ENCODE measurements at regions not wholly inside any gene's neighbourhood (a gene's known extent, or its start where the extent isn't known, plus 50 kb on each side); places are given as distances from the start of the nearest gene placed in this dataset.
A peak's percentile ranks its signal among the peaks of the same experiment; 100 is the strongest.
"Not testable (repeated sequence)": the region's sequence is repeated elsewhere in the genome, so short reads cannot be mapped to it uniquely, and the experiment has no call there.

- Mint-ChIP-seq H3K27ac (no peak overlapping the region), H3K4me3 (no peak overlapping the region), H3K36me3 (ENCODE audit: low read depth) (no peaks in the 10 kb centered on the region), H3K9me3 (no peaks in the 10 kb centered on the region), H3K27me3 (ENCODE audit: low read depth) (peaks cover 50% of the 10 kb centered on the region), H3K4me1 (ENCODE audit: low read depth) (peaks cover 44% of the 10 kb centered on the region)
- peak; percentile 68 for DNase-seq
- CTCF ChIA-PET, result interaction anchor here (0.6 to 1.2 kb wide), 8 partner anchors 9 to 448 kb away, joined by 3 to 5 read pairs (median 3); no protein-coding TSS in a partner anchor
- intact Hi-C loops (cut with micrococcal nuclease), result loop anchor here (1.0 to 5.0 kb wide), 4 partner anchors 40 to 447 kb away; no protein-coding TSS in a partner anchor
These were observed 70.4 kb upstream of the TARDBP start for GRCh38 chr1:10941891-10942541.

DNA sequence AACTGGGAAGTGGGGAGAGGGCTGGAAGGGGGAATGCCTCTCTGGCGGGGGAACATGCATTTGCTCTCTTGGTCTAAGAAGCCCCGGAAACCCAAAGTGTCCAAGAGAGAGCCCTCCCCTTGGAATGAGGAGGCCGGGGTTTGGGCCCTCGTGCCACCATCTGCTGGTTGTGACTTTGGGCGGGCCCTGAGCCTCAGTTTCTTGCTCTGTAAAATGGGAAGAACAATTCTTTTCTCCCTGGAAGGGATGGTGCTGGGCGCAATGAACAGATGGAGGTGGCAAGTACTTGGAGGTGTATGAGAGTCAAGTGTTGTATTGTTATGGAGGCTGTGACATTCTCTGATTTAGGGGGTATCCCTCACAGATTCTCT is 69.9 kb upstream of the TARDBP start:
- Mint-ChIP-seq H3K9me3 (no peaks in the 10 kb centered on the region), H3K4me3 (no peak overlapping the region), H3K27ac (no peak overlapping the region), H3K27me3 (ENCODE audit: low read depth) (peaks cover 48% of the 10 kb centered on the region), H3K4me1 (ENCODE audit: low read depth) (peaks cover 44% of the 10 kb centered on the region), H3K36me3 (ENCODE audit: low read depth) (no peaks in the 10 kb centered on the region)
- intact Hi-C loops (cut with micrococcal nuclease), result loop anchor here (1.0 to 5.0 kb wide), 2 partner anchors 40 to 447 kb away; no protein-coding TSS in a partner anchor
- CTCF ChIA-PET, result interaction anchor here (0.7 to 1.2 kb wide), 6 partner anchors 9 to 448 kb away, joined by 3 to 5 read pairs (median 3); no protein-coding TSS in a partner anchor
- DNase-seq, result no peak

GRCh38 chr1:10943041-10943440 is 69.4 kb upstream of the TARDBP start:
- intact Hi-C loops (cut with micrococcal nuclease), result loop anchor here (5.0 kb wide), 1 partner anchor 41 kb away; no protein-coding TSS in a partner anchor
- Mint-ChIP-seq H3K9me3 (no peaks in the 10 kb centered on the region), H3K27me3 (ENCODE audit: low read depth) (peaks cover 45% of the 10 kb centered on the region), H3K4me3 (no peak overlapping the region), H3K36me3 (ENCODE audit: low read depth) (no peaks in the 10 kb centered on the region), H3K4me1 (ENCODE audit: low read depth) (peaks cover 40% of the 10 kb centered on the region), H3K27ac (no peak overlapping the region)
- DNase-seq, result no peak
- CTCF ChIA-PET, result no interaction called here

GRCh38 chr1:10943991-10944730 is 68.3 kb upstream of the TARDBP start:
- no peak for DNase-seq
- no peak overlapping the region for H3K4me3 Mint-ChIP-seq
- H3K9me3 Mint-ChIP-seq, result no peaks in the 10 kb centered on the region
- intact Hi-C loops (cut with micrococcal nuclease), result loop anchor here (5.0 kb wide), 1 partner anchor 42 kb away; no protein-coding TSS in a partner anchor
- peaks cover 33% of the 10 kb centered on the region for H3K4me1 Mint-ChIP-seq (ENCODE audit: low read depth)
- no peaks in the 10 kb centered on the region for H3K36me3 Mint-ChIP-seq (ENCODE audit: low read depth)
- peaks cover 40% of the 10 kb centered on the region for H3K27me3 Mint-ChIP-seq (ENCODE audit: low read depth)
- no peak overlapping the region for H3K27ac Mint-ChIP-seq
- CTCF ChIA-PET, result interaction anchor here (0.6 to 0.7 kb wide), 2 partner anchors 34 to 469 kb away, joined by 3 to 4 read pairs; no protein-coding TSS in a partner anchor

GRCh38 chr1:10945991-10946509 is 66.4 kb upstream of the TARDBP start:
- CTCF ChIA-PET, result no interaction called here
- intact Hi-C loops (cut with micrococcal nuclease), result no loop called here
- Mint-ChIP-seq H3K9me3 (no peaks in the 10 kb centered on the region), H3K27ac (no peak overlapping the region), H3K4me3 (no peak overlapping the region), H3K27me3 (ENCODE audit: low read depth) (peaks cover 37% of the 10 kb centered on the region), H3K4me1 (ENCODE audit: low read depth) (peaks cover 15% of the 10 kb centered on the region), H3K36me3 (ENCODE audit: low read depth) (no peaks in the 10 kb centered on the region)
- DNase-seq, result no peak

DNA sequence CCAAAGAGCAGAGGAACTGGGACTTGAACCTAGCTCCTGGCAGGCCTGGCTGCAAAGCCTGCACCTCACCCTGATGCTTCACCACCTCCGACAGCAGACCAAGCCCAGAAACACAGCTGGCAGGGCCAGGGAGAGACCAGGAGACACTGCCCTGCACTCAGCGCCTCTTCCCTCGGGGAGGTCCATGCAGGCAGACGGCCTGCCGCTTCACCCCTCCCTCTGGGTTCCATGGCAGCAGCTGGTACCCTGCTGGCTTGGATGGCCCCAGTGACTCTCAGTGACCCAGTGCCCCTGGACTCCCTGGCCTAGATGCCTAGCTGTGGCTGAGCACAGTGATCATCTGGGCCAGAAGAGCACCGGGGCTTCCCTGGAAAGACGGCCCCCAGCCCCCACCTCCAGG is 65.3 kb upstream of the TARDBP start:
- Mint-ChIP-seq H3K4me3 (no peak overlapping the region), H3K27ac (no peak overlapping the region), H3K9me3 (no peaks in the 10 kb centered on the region), H3K27me3 (ENCODE audit: low read depth) (peaks cover 33% of the 10 kb centered on the region), H3K36me3 (ENCODE audit: low read depth) (no peaks in the 10 kb centered on the region), H3K4me1 (ENCODE audit: low read depth) (peaks cover 6% of the 10 kb centered on the region)
- intact Hi-C loops (cut with micrococcal nuclease), result no loop called here
- CTCF ChIA-PET, result no interaction called here
- no peak for DNase-seq

DNA sequence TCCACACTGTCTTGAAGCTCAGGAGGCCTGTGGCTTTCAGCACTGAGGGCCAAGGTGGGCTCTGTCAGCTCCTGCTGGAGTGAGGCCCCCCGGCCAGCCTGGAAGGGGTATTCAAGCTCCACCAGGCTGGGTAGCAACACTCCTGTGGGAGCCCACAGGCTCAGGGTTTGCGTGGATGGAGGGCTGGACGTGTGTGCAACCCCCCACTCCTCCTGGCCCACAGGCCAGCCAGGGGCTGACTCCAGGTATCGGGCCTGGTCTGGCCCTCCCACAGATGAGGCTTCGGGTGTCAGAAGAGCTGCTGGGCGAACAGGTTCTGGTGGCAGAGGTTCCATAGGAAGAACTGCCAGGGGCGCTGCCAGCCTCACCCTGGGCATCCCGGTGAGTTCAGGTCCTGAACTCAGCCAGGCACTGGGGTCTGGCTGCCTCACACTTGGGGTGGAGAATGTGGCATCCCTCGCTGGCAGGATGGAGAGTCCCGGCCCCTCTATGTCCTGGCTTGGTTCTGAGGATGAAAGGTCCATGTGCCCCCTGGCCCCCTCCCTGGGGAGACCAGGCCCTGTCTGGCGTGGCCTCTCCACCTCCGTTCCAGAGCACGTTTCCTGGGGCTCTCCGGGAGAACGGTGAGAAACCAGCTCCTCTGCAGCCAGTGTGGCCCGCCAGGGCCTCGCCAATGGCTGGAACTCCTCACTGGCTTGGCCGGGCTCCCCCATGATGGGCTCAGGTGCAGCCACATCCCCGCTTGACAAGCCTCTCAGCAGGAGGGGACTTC is 64.6 kb upstream of the TARDBP start:
- Mint-ChIP-seq H3K36me3 (ENCODE audit: low read depth) (no peaks in the 10 kb centered on the region), H3K9me3 (no peaks in the 10 kb centered on the region), H3K27me3 (ENCODE audit: low read depth) (peaks cover 27% of the 10 kb centered on the region), H3K27ac (no peak overlapping the region), H3K4me3 (no peak overlapping the region), H3K4me1 (ENCODE audit: low read depth) (peaks cover 6% of the 10 kb centered on the region)
- CTCF ChIA-PET, result interaction anchor here (0.9 kb wide), 1 partner anchor 9 kb away, joined by 3 read pairs; no protein-coding TSS in a partner anchor
- DNase-seq, result no peak
- intact Hi-C loops (cut with micrococcal nuclease), result no loop called here

DNA sequence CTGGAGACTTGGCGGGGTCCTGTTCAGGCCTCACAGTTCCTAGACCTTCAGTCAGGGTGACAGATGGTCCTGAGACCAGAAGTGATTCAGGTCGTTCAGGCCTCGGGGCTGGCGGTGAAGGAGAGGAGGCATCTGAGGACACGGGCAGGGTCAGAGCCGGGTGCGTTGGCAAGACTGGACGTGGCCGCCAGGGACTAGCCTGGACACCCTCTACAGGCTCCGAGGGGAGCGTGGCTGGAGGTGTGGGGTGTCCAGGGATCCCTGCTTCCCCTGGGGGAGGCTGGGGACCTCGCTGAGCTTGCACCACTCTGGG is 64.0 kb upstream of the TARDBP start:
- intact Hi-C loops (cut with micrococcal nuclease), result no loop called here
- Mint-ChIP-seq H3K27me3 (ENCODE audit: low read depth) (peaks cover 22% of the 10 kb centered on the region), H3K4me3 (no peak overlapping the region), H3K4me1 (ENCODE audit: low read depth) (peaks cover 6% of the 10 kb centered on the region), H3K9me3 (peaks cover 3% of the 10 kb centered on the region), H3K27ac (no peak overlapping the region), H3K36me3 (ENCODE audit: low read depth) (no peaks in the 10 kb centered on the region)
- CTCF ChIA-PET, result interaction anchor here (0.9 kb wide), 1 partner anchor 9 kb away, joined by 3 read pairs; no protein-coding TSS in a partner anchor
- DNase-seq, result no peak

- CTCF ChIA-PET, result no interaction called here
- no peaks in the 10 kb centered on the region for H3K4me1 Mint-ChIP-seq (ENCODE audit: low read depth)
- intact Hi-C loops (cut with micrococcal nuclease), result no loop called here
- no peak overlapping the region for H3K27ac Mint-ChIP-seq
- H3K36me3 Mint-ChIP-seq (ENCODE audit: low read depth), result no peaks in the 10 kb centered on the region
- peaks cover 5% of the 10 kb centered on the region for H3K27me3 Mint-ChIP-seq (ENCODE audit: low read depth)
- H3K9me3 Mint-ChIP-seq, result peaks cover 8% of the 10 kb centered on the region
- H3K4me3 Mint-ChIP-seq, result no peak overlapping the region
- no peak for DNase-seq
These were observed 61.9 kb upstream of the TARDBP start for GRCh38 chr1:10950316-10951172.

DNA sequence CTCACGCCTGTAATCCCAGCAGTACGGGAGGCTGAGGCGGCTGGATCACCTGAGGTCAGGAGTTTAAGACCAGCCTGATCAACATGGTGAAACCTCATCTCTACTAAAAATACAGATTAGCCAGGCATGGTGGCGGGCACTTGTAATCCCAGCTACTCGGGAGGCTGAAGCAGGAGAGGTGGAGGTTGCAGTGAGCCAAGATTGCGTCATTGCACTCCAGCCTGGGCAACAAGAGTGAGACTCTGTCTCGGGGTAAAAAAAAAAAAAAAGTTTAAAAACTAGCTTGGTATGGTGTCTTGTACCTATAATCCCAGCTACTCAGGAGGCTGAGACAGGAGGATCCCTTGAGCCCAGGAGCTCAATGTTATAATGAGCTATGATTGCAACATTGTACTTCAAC is 61.2 kb upstream of the TARDBP start:
- H3K9me3 Mint-ChIP-seq; intact Hi-C loops (cut with micrococcal nuclease); DNase-seq; H3K4me3 Mint-ChIP-seq; H3K27ac Mint-ChIP-seq; H3K4me1 Mint-ChIP-seq (ENCODE audit: low read depth); H3K27me3 Mint-ChIP-seq (ENCODE audit: low read depth); H3K36me3 Mint-ChIP-seq (ENCODE audit: low read depth): not testable (repeated sequence)
- CTCF ChIA-PET, result interaction anchor here (0.6 to 0.7 kb wide), 3 partner anchors 14 to 455 kb away, joined by 3 to 5 read pairs (median 5); no protein-coding TSS in a partner anchor

- Mint-ChIP-seq H3K27ac (no peak overlapping the region), H3K9me3 (peaks cover 8% of the 10 kb centered on the region), H3K36me3 (ENCODE audit: low read depth) (no peaks in the 10 kb centered on the region), H3K4me3 (no peak overlapping the region), H3K27me3 (ENCODE audit: low read depth) (no peaks in the 10 kb centered on the region), H3K4me1 (ENCODE audit: low read depth) (no peaks in the 10 kb centered on the region)
- CTCF ChIA-PET, result interaction anchor here (0.6 to 0.7 kb wide), 3 partner anchors 13 to 456 kb away, joined by 3 to 5 read pairs (median 5); no protein-coding TSS in a partner anchor
- DNase-seq, result no peak
- intact Hi-C loops (cut with micrococcal nuclease), result no loop called here
These were observed 60.5 kb upstream of the TARDBP start for GRCh38 chr1:10951961-10952360.

Data from activated naive CD4-positive, alpha-beta T cell treated with anti-CD3 and anti-CD28 coated beads for 36 hours (primary cell).